Adrenal gland (tissue), 9 donors: ENCODE measurements at regions not wholly inside any gene's neighbourhood (a gene's known extent, or its start where the extent isn't known, plus 50 kb on each side); places are given as distances from the start of the nearest gene placed in this dataset.

ENCODE experiments used
- DNase-seq, 7 donors: peaks; one replicate each; pipeline ENCODE4 v3.0.0-alpha.2; 2019 to 2020
- H3K27ac ChIP-seq, 5 donors: fragments of 200-600 bp; sonication (generic) in 4 of 5; 1 replicate in 3 of 5; 2 replicates in 2 of 5; pipeline versions ENCODE4 v1.5.1 to v1.8.0; 2016 to 2020; ENCODE audit warnings: mild to moderate bottlenecking in 1 of 5
- H3K27me3 ChIP-seq: fragments of 200-600 bp; 2 replicates; pipeline ENCODE4 v1.8.0; 2021
- H3K36me3 ChIP-seq, 2 donors: fragments of 200-600 bp; replicated peaks in 1 of 2; 1 replicate in 1 of 2; 2 replicates in 1 of 2; pipeline versions ENCODE4 v1.5.1 to v1.8.0; 2018 to 2022
- H3K4me1 ChIP-seq, 2 donors: fragments of 200-600 bp; replicated peaks in 1 of 2; 1 replicate in 1 of 2; 2 replicates in 1 of 2; pipeline versions ENCODE4 v1.5.1 to v1.8.0; 2018 to 2021
- H3K4me3 ChIP-seq, 4 donors: fragments of 200-600 bp; sonication (generic) in 3 of 4; one replicate each; pipeline ENCODE4 v1.5.1; 2016 to 2018
- H3K9me3 ChIP-seq, 3 donors: fragments of 200-600 bp; sonication (generic) in 1 of 3; replicated peaks in 1 of 3; 1 replicate in 2 of 3; 2 replicates in 1 of 3; pipeline versions ENCODE4 v1.5.1 to v1.8.0; 2016 to 2021
- POLR2A ChIP-seq, 2 donors: fragments of 450-650 bp; IDR thresholded peaks; one replicate each; pipeline ENCODE4 v1.6.1; 2017; ENCODE audit warnings: antibody characterized with exemption in 2 of 2, mild to moderate bottlenecking in 2 of 2, moderate library complexity in 1 of 2
- WGBS, 4 donors: extraction: QIAGEN DNeasy Blood & Tissue Kit in 2 of 4; methylation state at CpG; one replicate each; pipeline versions ENCODE4 v1.1.5 to v1.1.7; 2013 to 2017; 5-methylcytosine and 5-hydroxymethylcytosine counted together
- intact Hi-C, 2 donors: fragments of 100-400 bp; cut with DNase I; formaldehyde crosslinking; loops; one replicate each; pipeline versions ENCODE4 v1.14.1 to v1.15.0; 2022 to 2023
- TF ChIP-seq, protein P1 (sequence below), 6 experiments: fragments of 450-650 bp in 4 of 6; fragments of 200-600 bp in 2 of 6; sonication (generic) in 1 of 6; IDR thresholded peaks; 1 replicate in 5 of 6; 2 replicates in 1 of 6; pipeline versions ENCODE4 v1.5.1 to v1.8.0; 2016 to 2021; ENCODE audit warnings: antibody characterized with exemption in 6 of 6, mild to moderate bottlenecking in 2 of 6, moderate library complexity in 1 of 6
- donor health status: healthy with polysubstance abuse.
- donor health status: Bipolar disorder and iron deficiency.
- donor health status: DM: yes; HTN: yes; CAD: no.
- donor health status: DM: no; HTN: no; CAD: no.
- donor health status: DM: no; HTN: no; CAD: no.

DNA sequence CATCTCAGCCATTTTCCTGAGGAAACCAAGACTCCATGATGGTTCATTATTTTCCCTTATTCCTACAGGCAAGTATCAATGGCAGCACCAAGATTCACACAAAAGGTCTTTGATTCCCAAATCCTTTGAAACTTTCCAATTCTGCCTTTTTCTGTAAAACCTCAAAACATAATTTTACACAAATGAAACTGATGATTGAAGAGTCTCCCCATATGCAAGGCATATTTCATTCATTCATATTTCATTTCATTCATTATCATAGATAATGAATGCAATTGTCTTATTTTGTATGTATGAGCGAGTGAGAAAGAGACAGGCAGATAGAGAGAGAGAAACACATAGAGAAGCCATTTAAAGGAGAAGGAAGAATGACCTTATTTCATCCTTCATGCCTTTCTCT lies 172.8 kb downstream of the BTG1 start:
- intact Hi-C loops: no loop called here
- DNase-seq: no peak
- Histone ChIP-seq H3K4me3 (no peak overlapping the region), H3K36me3 (no peaks in the 10 kb centered on the region), H3K9me3 (no peaks in the 10 kb centered on the region), H3K4me1 (peaks cover 0 to 3% of the 10 kb centered on the region in 2 donors), H3K27me3 (no peaks in the 10 kb centered on the region), H3K27ac (no peak overlapping the region)
- TF ChIP-seq POLR2A (IDR thresholded peaks at IDR 0.05): no peak
- TF ChIP-seq, protein P1, sequence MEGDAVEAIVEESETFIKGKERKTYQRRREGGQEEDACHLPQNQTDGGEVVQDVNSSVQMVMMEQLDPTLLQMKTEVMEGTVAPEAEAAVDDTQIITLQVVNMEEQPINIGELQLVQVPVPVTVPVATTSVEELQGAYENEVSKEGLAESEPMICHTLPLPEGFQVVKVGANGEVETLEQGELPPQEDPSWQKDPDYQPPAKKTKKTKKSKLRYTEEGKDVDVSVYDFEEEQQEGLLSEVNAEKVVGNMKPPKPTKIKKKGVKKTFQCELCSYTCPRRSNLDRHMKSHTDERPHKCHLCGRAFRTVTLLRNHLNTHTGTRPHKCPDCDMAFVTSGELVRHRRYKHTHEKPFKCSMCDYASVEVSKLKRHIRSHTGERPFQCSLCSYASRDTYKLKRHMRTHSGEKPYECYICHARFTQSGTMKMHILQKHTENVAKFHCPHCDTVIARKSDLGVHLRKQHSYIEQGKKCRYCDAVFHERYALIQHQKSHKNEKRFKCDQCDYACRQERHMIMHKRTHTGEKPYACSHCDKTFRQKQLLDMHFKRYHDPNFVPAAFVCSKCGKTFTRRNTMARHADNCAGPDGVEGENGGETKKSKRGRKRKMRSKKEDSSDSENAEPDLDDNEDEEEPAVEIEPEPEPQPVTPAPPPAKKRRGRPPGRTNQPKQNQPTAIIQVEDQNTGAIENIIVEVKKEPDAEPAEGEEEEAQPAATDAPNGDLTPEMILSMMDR (IDR thresholded peaks at IDR 0.05): no peak
- WGBS, 4 donors: 80 to 90% (median 89%) methylated on average over 1 of the region's 1 CpG

DNA sequence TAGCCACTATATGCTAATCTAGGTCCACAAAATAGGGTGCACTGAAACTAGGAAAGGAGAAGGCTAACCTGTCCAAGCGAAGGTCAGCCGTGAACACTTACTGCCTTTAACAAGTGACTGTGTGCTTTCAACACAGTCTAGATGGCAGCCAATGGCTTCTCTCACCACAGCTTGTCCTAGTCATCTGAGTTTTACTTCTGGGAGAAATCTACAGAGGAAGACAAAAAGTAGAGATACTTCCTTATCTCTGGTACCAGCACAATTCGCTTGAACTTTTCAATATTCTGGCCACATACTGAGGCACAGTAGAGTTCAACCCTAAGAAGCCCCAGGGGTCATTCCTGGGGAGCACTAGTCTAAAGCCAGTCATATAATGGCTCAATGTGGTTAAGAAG lies 176.9 kb downstream of the BTG1 start:
- 94 to 98% (median 96%) methylated on average over 3 of the region's 3 CpGs for WGBS, 4 donors
- intact Hi-C loops: no loop called here

DNA sequence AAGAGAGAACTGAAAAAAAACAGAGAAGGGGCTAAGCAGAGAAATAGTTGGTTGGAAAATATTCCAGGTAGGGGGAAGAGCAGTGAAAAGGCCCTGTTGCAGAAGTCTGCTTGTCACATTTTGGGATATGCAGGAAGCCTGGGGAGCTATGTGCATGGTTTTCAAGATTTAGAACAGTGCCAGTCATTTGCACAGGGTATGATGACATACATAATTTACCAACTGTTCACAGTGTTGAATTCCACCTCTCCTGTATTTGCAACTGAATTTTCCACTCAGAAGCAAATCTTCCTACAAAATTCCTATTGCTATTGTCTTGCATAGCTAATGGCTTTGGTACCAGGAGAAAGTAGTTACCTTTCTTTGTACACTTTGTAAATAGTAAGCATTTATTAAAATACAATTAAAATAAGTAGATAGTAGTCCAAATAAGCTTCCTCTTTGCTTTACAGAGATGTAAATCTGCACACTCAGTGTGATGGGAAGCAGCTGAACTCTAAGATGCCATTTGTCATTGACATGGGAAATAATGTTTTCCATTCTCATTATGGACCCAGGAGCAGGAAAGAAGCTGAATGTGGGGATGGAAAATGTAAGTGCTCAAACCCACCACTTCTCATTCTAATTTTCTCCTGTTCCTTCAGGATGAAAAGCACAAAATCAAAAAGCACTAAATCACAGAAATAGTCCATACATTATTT lies 177.4 kb downstream of the BTG1 start:
- Histone ChIP-seq H3K4me3 (no peak overlapping the region), H3K4me1 (peaks cover 0 to 18% of the 10 kb centered on the region in 2 donors), H3K27me3 (no peaks in the 10 kb centered on the region), H3K27ac (no peak overlapping the region), H3K36me3 (no peaks in the 10 kb centered on the region), H3K9me3 (no peaks in the 10 kb centered on the region)
- intact Hi-C loops: no loop called here
- no peak for DNase-seq
- TF ChIP-seq, protein P1 (IDR thresholded peaks at IDR 0.05): no peak

More for the DNA sequence above, 176.9 kb downstream of the BTG1 start:
- H3K36me3 ChIP-seq: no peaks in the 10 kb centered on the region
- no peak for TF ChIP-seq POLR2A (IDR thresholded peaks at IDR 0.05)
- TF ChIP-seq, protein P1 (IDR thresholded peaks at IDR 0.05): no peak
- no peak overlapping the region for H3K4me3 ChIP-seq
- no peak overlapping the region for H3K27ac ChIP-seq
- peaks cover 0 to 18% of the 10 kb centered on the region in 2 donors for H3K4me1 ChIP-seq
- H3K9me3 ChIP-seq: no peaks in the 10 kb centered on the region
- DNase-seq: no peak
- H3K27me3 ChIP-seq: no peaks in the 10 kb centered on the region

DNA sequence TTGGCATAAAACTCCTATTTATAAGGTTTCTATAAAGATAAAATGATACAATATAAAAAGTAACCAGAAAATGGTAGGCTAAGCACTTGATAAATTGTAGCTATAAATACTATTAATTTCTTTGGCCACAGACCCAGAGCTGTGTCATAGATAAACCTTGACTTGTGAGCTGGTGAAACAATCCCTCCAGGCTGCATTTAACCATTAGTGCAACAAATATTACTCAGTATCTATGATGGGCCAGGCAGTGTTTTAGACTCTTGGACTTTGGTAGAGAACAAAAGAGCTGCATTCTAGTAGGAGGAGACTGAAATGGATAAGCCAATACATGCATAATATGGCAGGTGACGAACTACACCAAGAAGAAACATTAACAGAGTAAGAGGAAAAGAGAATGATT lies 178.1 kb downstream of the BTG1 start:
- DNase-seq: peak in 3 of 7 donors; percentile 34 to 40 (median 38)

More for the DNA sequence above, 178.1 kb downstream of the BTG1 start:
- Histone ChIP-seq H3K9me3 (no peaks in the 10 kb centered on the region), H3K4me3 (no peak overlapping the region), H3K36me3 (no peaks in the 10 kb centered on the region), H3K27me3 (no peaks in the 10 kb centered on the region), H3K27ac (no peak overlapping the region), H3K4me1 (peaks cover 0 to 18% of the 10 kb centered on the region in 2 donors)
- WGBS, 4 donors: 90 to 100% (median 92%) methylated on average over 1 of the region's 1 CpG
- intact Hi-C loops: no loop called here
- TF ChIP-seq, protein P1 (IDR thresholded peaks at IDR 0.05): no peak
- no peak for TF ChIP-seq POLR2A (IDR thresholded peaks at IDR 0.05)
